Smooth muscle cell (in vitro differentiated cells): ENCODE measurements at regions not wholly inside any gene's neighbourhood (a gene's known extent, or its start where the extent isn't known, plus 50 kb on each side); places are given as distances from the start of the nearest gene placed in this dataset.

Experiments
- DNase-seq: peaks from one replicate; lab custom pipeline; 2025; ENCODE audit not compliant: unreplicated experiment; lab: John Stamatoyannopoulos, UW
- H2AFZ ChIP-seq: fragments of 200-600 bp; sonication (generic); 2 replicates; pipeline ENCODE4 v1.6.0; 2016; ENCODE audit warnings: antibody characterized with exemption, low read depth, mild to moderate bottlenecking
- H3F3A ChIP-seq: fragments of 200-600 bp; sonication (generic); 2 replicates; pipeline ENCODE4 v1.6.0; 2017; ENCODE audit warnings: antibody characterized with exemption, low read depth
- H3K27ac ChIP-seq: fragments of 200-600 bp; sonication (generic); 2 replicates; pipeline ENCODE4 v1.5.1; 2016; ENCODE audit warnings: low read depth, mild to moderate bottlenecking
- H3K27me3 ChIP-seq: fragments of 200-600 bp; sonication (generic); 2 replicates; pipeline ENCODE4 v1.6.1; 2016; ENCODE audit warnings: low read depth, mild to moderate bottlenecking
- H3K36me3 ChIP-seq: fragments of 200-600 bp; sonication (generic); 2 replicates; pipeline ENCODE4 v1.5.1; 2016; ENCODE audit warnings: low read depth
- H3K4me1 ChIP-seq: fragments of 200-600 bp; sonication (generic); 2 replicates; pipeline ENCODE4 v1.5.1; 2016; ENCODE audit warnings: low read depth
- H3K4me2 ChIP-seq: fragments of 200-600 bp; sonication (generic); 2 replicates; pipeline ENCODE4 v1.6.0; 2016; ENCODE audit warnings: mild to moderate bottlenecking
- H3K4me3 ChIP-seq: fragments of 200-600 bp; sonication (generic); 2 replicates; pipeline ENCODE4 v1.5.1; 2016; ENCODE audit warnings: mild to moderate bottlenecking
- H3K79me2 ChIP-seq: fragments of 200-600 bp; sonication (generic); 2 replicates; pipeline ENCODE4 v1.6.0; 2016; ENCODE audit warnings: low read depth, mild to moderate bottlenecking
- H3K9ac ChIP-seq: fragments of 200-600 bp; sonication (generic); 2 replicates; pipeline ENCODE4 v1.6.0; 2016; ENCODE audit warnings: low read depth
- H3K9me3 ChIP-seq: fragments of 200-600 bp; sonication (generic); replicated peaks from 2 replicates; pipeline ENCODE4 v1.5.1; 2016; ENCODE audit warnings: low read depth
- H4K20me1 ChIP-seq: fragments of 200-600 bp; sonication (generic); 2 replicates; pipeline ENCODE4 v1.6.0; 2016; ENCODE audit warnings: low read depth
- WGBS: methylation state at CpG from one replicate; pipeline ENCODE4 v1.1.7; 2016; ENCODE audit warnings: low lambda C conversion rate; 5-methylcytosine and 5-hydroxymethylcytosine counted together
- TF ChIP-seq, protein P1 (sequence below): fragments of 200-600 bp; sonication (generic); IDR thresholded peaks from 2 replicates; pipeline ENCODE4 v1.5.1; 2017; ENCODE audit warnings: borderline replicate concordance, mild to moderate bottlenecking, antibody characterized with exemption; ENCODE audit not compliant: insufficient read depth, poor library complexity, severe bottlenecking

DNA sequence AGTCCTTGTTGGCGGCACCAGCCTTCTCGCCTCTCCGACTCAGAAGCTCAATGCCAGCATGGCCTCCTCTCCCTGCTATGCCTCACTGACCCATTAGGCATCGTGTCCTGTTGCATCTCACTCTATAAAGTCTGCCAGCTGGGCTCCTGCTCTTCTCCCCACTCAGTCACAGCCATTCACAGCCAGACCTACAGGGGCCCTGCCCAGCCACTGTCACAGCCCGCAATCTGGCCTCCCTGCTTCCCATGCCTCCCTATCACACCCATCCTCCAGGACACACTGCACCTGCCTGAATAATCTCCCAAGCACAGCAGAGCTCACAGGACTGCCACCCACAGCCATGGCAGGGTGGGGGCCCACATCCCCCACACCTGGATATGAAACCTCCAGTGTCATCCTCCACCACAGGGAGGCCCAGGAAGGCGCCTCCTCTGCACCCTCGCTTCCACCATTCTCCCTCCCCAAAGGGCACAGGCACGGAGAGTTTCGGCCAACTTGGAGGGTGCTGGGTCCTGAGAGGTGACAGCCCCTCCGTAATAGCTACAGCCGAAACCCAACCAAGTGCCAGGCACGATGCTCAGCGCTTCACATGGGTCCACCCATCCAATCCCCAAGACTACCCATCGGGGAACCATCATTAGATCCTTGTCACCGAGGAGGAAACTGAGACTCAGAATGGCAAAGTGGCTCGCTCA is 370.3 kb downstream of the BCL11B start:
- H3K4me1 ChIP-seq, result peaks cover 7% of the 10 kb centered on the region
- no peaks in the 10 kb centered on the region for H3F3A ChIP-seq
- no peaks in the 10 kb centered on the region for H3K9me3 ChIP-seq
- H3K27ac ChIP-seq, result no peak overlapping the region
- 96% methylated on average over 16 of the region's 16 CpGs for WGBS
- H3K9ac ChIP-seq, result no peak overlapping the region
- H3K4me2 ChIP-seq, result no peak overlapping the region
- no peaks in the 10 kb centered on the region for H4K20me1 ChIP-seq
- H3K79me2 ChIP-seq, result no peaks in the 10 kb centered on the region
- TF ChIP-seq, protein P1, sequence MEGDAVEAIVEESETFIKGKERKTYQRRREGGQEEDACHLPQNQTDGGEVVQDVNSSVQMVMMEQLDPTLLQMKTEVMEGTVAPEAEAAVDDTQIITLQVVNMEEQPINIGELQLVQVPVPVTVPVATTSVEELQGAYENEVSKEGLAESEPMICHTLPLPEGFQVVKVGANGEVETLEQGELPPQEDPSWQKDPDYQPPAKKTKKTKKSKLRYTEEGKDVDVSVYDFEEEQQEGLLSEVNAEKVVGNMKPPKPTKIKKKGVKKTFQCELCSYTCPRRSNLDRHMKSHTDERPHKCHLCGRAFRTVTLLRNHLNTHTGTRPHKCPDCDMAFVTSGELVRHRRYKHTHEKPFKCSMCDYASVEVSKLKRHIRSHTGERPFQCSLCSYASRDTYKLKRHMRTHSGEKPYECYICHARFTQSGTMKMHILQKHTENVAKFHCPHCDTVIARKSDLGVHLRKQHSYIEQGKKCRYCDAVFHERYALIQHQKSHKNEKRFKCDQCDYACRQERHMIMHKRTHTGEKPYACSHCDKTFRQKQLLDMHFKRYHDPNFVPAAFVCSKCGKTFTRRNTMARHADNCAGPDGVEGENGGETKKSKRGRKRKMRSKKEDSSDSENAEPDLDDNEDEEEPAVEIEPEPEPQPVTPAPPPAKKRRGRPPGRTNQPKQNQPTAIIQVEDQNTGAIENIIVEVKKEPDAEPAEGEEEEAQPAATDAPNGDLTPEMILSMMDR, result no peak
- H3K36me3 ChIP-seq, result no peaks in the 10 kb centered on the region
- no peak for DNase-seq
- no peak overlapping the region for H3K4me3 ChIP-seq
- H2AFZ ChIP-seq, result no peak overlapping the region
- no peaks in the 10 kb centered on the region for H3K27me3 ChIP-seq

DNA sequence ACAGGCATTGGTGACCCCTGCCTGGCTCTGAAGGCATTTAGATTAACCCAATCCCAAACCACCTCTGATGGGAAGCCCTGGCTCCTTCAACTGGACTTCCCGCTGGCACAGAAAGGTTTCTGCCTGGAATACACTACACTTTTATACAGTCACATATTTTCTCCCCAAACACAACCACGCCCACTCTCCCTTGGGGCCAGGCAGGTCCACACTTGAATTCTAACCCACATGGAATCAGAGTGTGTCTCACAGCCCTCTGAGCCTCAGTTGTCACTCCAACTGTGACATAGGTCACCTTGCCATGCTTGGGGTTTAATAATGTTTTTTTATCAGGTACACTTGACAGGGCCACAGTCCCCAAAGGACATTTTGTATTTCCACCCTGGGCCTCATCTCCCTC is 368.6 kb downstream of the BCL11B start:
- no peaks in the 10 kb centered on the region for H3K79me2 ChIP-seq
- no peaks in the 10 kb centered on the region for H3K9me3 ChIP-seq
- DNase-seq, result no peak
- no peak overlapping the region for H3K9ac ChIP-seq
- no peak overlapping the region for H3K27ac ChIP-seq
- no peak overlapping the region for H3K4me3 ChIP-seq
- peaks cover 11% of the 10 kb centered on the region for H3K4me1 ChIP-seq
- WGBS, result 82% methylated on average over 2 of the region's 2 CpGs
- H3K4me2 ChIP-seq, result peak overlapping the region; percentile 44
- H3K36me3 ChIP-seq, result no peaks in the 10 kb centered on the region
- no peaks in the 10 kb centered on the region for H3K27me3 ChIP-seq
- H3F3A ChIP-seq, result no peaks in the 10 kb centered on the region
- no peak overlapping the region for H2AFZ ChIP-seq
- TF ChIP-seq, protein P1, result no peak
- no peaks in the 10 kb centered on the region for H4K20me1 ChIP-seq

DNA sequence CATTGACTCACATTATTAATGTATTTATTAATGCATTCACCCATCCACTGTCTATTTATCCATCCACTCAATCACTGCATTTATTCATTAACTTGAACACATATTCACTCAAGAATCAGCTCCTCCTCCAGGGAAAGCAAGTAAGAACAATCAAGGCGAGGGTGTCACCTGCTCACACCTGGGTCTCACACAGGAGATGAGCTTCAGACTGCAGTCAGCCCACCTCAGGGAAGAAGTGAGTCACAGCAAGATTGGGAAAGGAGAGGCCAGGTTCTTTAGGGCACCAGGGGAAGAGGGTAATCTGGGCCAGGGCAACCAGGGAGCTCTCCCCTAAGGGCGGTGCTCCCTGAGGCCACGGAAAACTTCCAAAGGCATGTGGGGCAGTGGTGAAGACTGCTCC is 367.3 kb downstream of the BCL11B start:
- H3K79me2 ChIP-seq, result no peaks in the 10 kb centered on the region
- no peak for DNase-seq
- H2AFZ ChIP-seq, result no peak overlapping the region
- 94% methylated on average over 3 of the region's 3 CpGs for WGBS
- H3K4me3 ChIP-seq, result no peak overlapping the region
- H4K20me1 ChIP-seq, result no peaks in the 10 kb centered on the region
- TF ChIP-seq, protein P1, result no peak
- H3K4me2 ChIP-seq, result no peak overlapping the region
- H3K27ac ChIP-seq, result no peak overlapping the region
- H3K4me1 ChIP-seq, result peaks cover 11% of the 10 kb centered on the region
- no peaks in the 10 kb centered on the region for H3F3A ChIP-seq
- no peaks in the 10 kb centered on the region for H3K27me3 ChIP-seq
- no peaks in the 10 kb centered on the region for H3K36me3 ChIP-seq
- H3K9ac ChIP-seq, result no peak overlapping the region
- H3K9me3 ChIP-seq, result no peaks in the 10 kb centered on the region
